Stimulated activated naive CD8-positive, alpha-beta T cell treated with anti-CD3 and anti-CD28 coated beads, Interleukin-15, Interleukin-2, amounts not matched to agents 100 U/mL and 50 U/mL, for 24 hours (primary cell): ENCODE measurements at regions not wholly inside any gene's neighbourhood (a gene's known extent, or its start where the extent isn't known, plus 50 kb on each side); places are given as distances from the start of the nearest gene placed in this dataset.

Source experiments
- ATAC-seq: fragments of 150-1000 bp; cut with Tn5 transposase; one replicate; pipeline ENCODE4 v1.10.0; 2021
- DNase-seq: peaks from one replicate; pipeline ENCODE4 v3.0.0; 2021

- ATAC-seq (no peak), DNase-seq (no peak)
These were observed 136.6 kb downstream of the PIK3R1 start for GRCh38 chr5:68352166-68352565.

GRCh38 chr5:68353605-68354004 lies 138.0 kb downstream of the PIK3R1 start:
- ATAC-seq = no peak

GRCh38 chr5:68354315-68354714 lies 138.8 kb downstream of the PIK3R1 start:
- no peak for DNase-seq
- ATAC-seq = no peak

More at GRCh38 chr5:68353605-68354004, 138.0 kb downstream of the PIK3R1 start:
- DNase-seq = no peak

- no peak for ATAC-seq
These were observed 140.7 kb downstream of the PIK3R1 start for GRCh38 chr5:68356216-68356615.

GRCh38 chr5:68356623-68357022 lies 141.1 kb downstream of the PIK3R1 start:
- ATAC-seq = no peak

More at GRCh38 chr5:68356216-68356615, 140.7 kb downstream of the PIK3R1 start:
- no peak for DNase-seq

GRCh38 chr5:68359699-68360098 lies 144.1 kb downstream of the PIK3R1 start:
- ATAC-seq = no peak

More at GRCh38 chr5:68356623-68357022, 141.1 kb downstream of the PIK3R1 start:
- DNase-seq = no peak

GRCh38 chr5:68362331-68362730 lies 146.8 kb downstream of the PIK3R1 start:
- no peak for DNase-seq
- no peak for ATAC-seq

More at GRCh38 chr5:68359699-68360098, 144.1 kb downstream of the PIK3R1 start:
- DNase-seq = no peak

GRCh38 chr5:68365889-68366288 lies 150.3 kb downstream of the PIK3R1 start:
- DNase-seq = no peak
- ATAC-seq = no peak

GRCh38 chr5:68367287-68367686 lies 151.7 kb downstream of the PIK3R1 start:
- no peak for DNase-seq
- ATAC-seq = no peak

- no peak for ATAC-seq
These were observed 152.2 kb downstream of the PIK3R1 start for GRCh38 chr5:68367717-68368116.

GRCh38 chr5:68368311-68369022 lies 152.9 kb downstream of the PIK3R1 start:
- ATAC-seq = peak; percentile 81
- DNase-seq = peak; percentile 15

More at GRCh38 chr5:68367717-68368116, 152.2 kb downstream of the PIK3R1 start:
- DNase-seq = no peak

- ATAC-seq = no peak
- no peak for DNase-seq
These were observed 153.4 kb downstream of the PIK3R1 start for GRCh38 chr5:68369023-68369359.

GRCh38 chr5:68369457-68370125 lies 154.0 kb downstream of the PIK3R1 start:
- DNase-seq (peak; percentile 53), ATAC-seq (peak; percentile 69)

- DNase-seq (no peak), ATAC-seq (no peak)
These were observed 154.6 kb downstream of the PIK3R1 start for GRCh38 chr5:68370196-68370595.

GRCh38 chr5:68371607-68372006 lies 156.1 kb downstream of the PIK3R1 start:
- DNase-seq (no peak), ATAC-seq (no peak)

- ATAC-seq (no peak), DNase-seq (no peak)
These were observed 156.6 kb downstream of the PIK3R1 start for GRCh38 chr5:68372161-68372560.

GRCh38 chr5:68373050-68373449 lies 157.5 kb downstream of the PIK3R1 start:
- DNase-seq (no peak), ATAC-seq (no peak)

GRCh38 chr5:68374796-68375518 lies 159.4 kb downstream of the PIK3R1 start:
- ATAC-seq = no peak
- no peak for DNase-seq

GRCh38 chr5:68375540-68375939 lies 160.0 kb downstream of the PIK3R1 start:
- no peak for ATAC-seq

GRCh38 chr5:68376935-68377334 lies 161.4 kb downstream of the PIK3R1 start:
- ATAC-seq (no peak), DNase-seq (no peak)

More at GRCh38 chr5:68375540-68375939, 160.0 kb downstream of the PIK3R1 start:
- no peak for DNase-seq

- DNase-seq = no peak
- ATAC-seq = no peak
These were observed 162.2 kb downstream of the PIK3R1 start for GRCh38 chr5:68377733-68378132.

- ATAC-seq (no peak), DNase-seq (no peak)
These were observed 162.8 kb downstream of the PIK3R1 start for GRCh38 chr5:68378204-68378820.
